ENCODE measurements at regions not wholly inside any gene's neighbourhood (a gene's known extent, or its start where the extent isn't known, plus 50 kb on each side); places are given as distances from the start of the nearest gene placed in this dataset.

- DNase-seq: no peak
Observed at GRCh38 chr1:221902961-221903360, 161.1 kb upstream of the DUSP10 start.

GRCh38 chr1:221900678-221901077, 158.8 kb upstream of the DUSP10 start:
- DNase-seq: no peak

- no peak for DNase-seq
Observed at GRCh38 chr1:221897321-221897721, 155.4 kb upstream of the DUSP10 start.

- no peak for DNase-seq
Observed at GRCh38 chr1:221892301-221892830, 150.5 kb upstream of the DUSP10 start.

GRCh38 chr1:221891708-221892107, 149.8 kb upstream of the DUSP10 start:
- DNase-seq: no peak

GRCh38 chr1:221888801-221889200, 146.9 kb upstream of the DUSP10 start:
- DNase-seq: no peak

- no peak for DNase-seq
Observed at GRCh38 chr1:221888218-221888617, 146.3 kb upstream of the DUSP10 start.

- DNase-seq: no peak
Observed at GRCh38 chr1:221887758-221888157, 145.9 kb upstream of the DUSP10 start.

GRCh38 chr1:221887415-221887746, 145.5 kb upstream of the DUSP10 start:
- no peak for DNase-seq

- DNase-seq: no peak
Observed at GRCh38 chr1:221886743-221887414, 145.0 kb upstream of the DUSP10 start.

- DNase-seq: no peak
Observed at GRCh38 chr1:221886311-221886710, 144.4 kb upstream of the DUSP10 start.

- no peak for DNase-seq
Observed at GRCh38 chr1:221884821-221885220, 142.9 kb upstream of the DUSP10 start.

- DNase-seq: no peak
Observed at GRCh38 chr1:221881805-221882581, 140.1 kb upstream of the DUSP10 start.

GRCh38 chr1:221880182-221880581, 138.3 kb upstream of the DUSP10 start:
- DNase-seq: no peak

GRCh38 chr1:221878134-221878533, 136.2 kb upstream of the DUSP10 start:
- DNase-seq: no peak

- no peak for DNase-seq
Observed at GRCh38 chr1:221877311-221877710, 135.4 kb upstream of the DUSP10 start.

- DNase-seq: no peak
Observed at GRCh38 chr1:221875004-221875330, 133.1 kb upstream of the DUSP10 start.

GRCh38 chr1:221874285-221875003, 132.6 kb upstream of the DUSP10 start:
- DNase-seq: no peak

GRCh38 chr1:221873673-221874072, 131.8 kb upstream of the DUSP10 start:
- no peak for DNase-seq

GRCh38 chr1:221871056-221871455, 129.2 kb upstream of the DUSP10 start:
- no peak for DNase-seq

GRCh38 chr1:221869779-221870178, 127.9 kb upstream of the DUSP10 start:
- DNase-seq: no peak

- DNase-seq: no peak
Observed at GRCh38 chr1:221868593-221869303, 126.9 kb upstream of the DUSP10 start.

GRCh38 chr1:221867003-221867402, 125.1 kb upstream of the DUSP10 start:
- DNase-seq: no peak
